Globus pallidus (tissue), 1 donor: ENCODE measurements at regions not wholly inside any gene's neighbourhood (a gene's known extent, or its start where the extent isn't known, plus 50 kb on each side); places are given as distances from the start of the nearest gene placed in this dataset.

ENCODE experiments used
- DNase-seq: peaks from one replicate; pipeline ENCODE4 v3.0.0-alpha.2; 2015; ENCODE audit warnings: low spot score

GRCh38 chr6:105452924-105453756 is 50.3 kb upstream of the PREP start:
- DNase-seq, result peak; percentile 10
